CD4-positive, alpha-beta T cell treated with Interleukin-6 at 100 ng/mL for 8 hours (primary cell): ENCODE measurements at regions not wholly inside any gene's neighbourhood (a gene's known extent, or its start where the extent isn't known, plus 50 kb on each side); places are given as distances from the start of the nearest gene placed in this dataset.

ENCODE experiments used
- DNase-seq: peaks from one replicate; pipeline ENCODE4 v3.0.0-alpha.2; 2020; ENCODE audit warnings: mixed read lengths, low spot score

- no peak for DNase-seq
These were observed 127.4 kb upstream of the TRIM2 start for GRCh38 chr4:153076861-153077260.

GRCh38 chr4:153079857-153080391 lies 124.3 kb upstream of the TRIM2 start:
- DNase-seq, result no peak

GRCh38 chr4:153081006-153081580 lies 123.2 kb upstream of the TRIM2 start:
- DNase-seq, result no peak

GRCh38 chr4:153081693-153082092 lies 122.5 kb upstream of the TRIM2 start:
- DNase-seq, result no peak

GRCh38 chr4:153082322-153083301 lies 121.6 kb upstream of the TRIM2 start:
- no peak for DNase-seq

- DNase-seq, result peak; percentile 57
These were observed 120.7 kb upstream of the TRIM2 start for GRCh38 chr4:153083447-153083947.

- no peak for DNase-seq
These were observed 119.8 kb upstream of the TRIM2 start for GRCh38 chr4:153084224-153084979.

- DNase-seq, result peak; percentile 75
These were observed 119.1 kb upstream of the TRIM2 start for GRCh38 chr4:153084980-153085630.

GRCh38 chr4:153087671-153088194 lies 116.5 kb upstream of the TRIM2 start:
- no peak for DNase-seq

GRCh38 chr4:153089742-153090141 lies 114.5 kb upstream of the TRIM2 start:
- DNase-seq, result no peak

GRCh38 chr4:153090181-153090580 lies 114.1 kb upstream of the TRIM2 start:
- no peak for DNase-seq

- DNase-seq, result no peak
These were observed 113.4 kb upstream of the TRIM2 start for GRCh38 chr4:153090670-153091385.

- DNase-seq, result no peak
These were observed 110.8 kb upstream of the TRIM2 start for GRCh38 chr4:153093396-153093795.

- DNase-seq, result no peak
These were observed 110.4 kb upstream of the TRIM2 start for GRCh38 chr4:153093802-153094201.

- DNase-seq, result no peak
These were observed 109.8 kb upstream of the TRIM2 start for GRCh38 chr4:153094435-153094834.

- no peak for DNase-seq
These were observed 108.6 kb upstream of the TRIM2 start for GRCh38 chr4:153095448-153096204.

- no peak for DNase-seq
These were observed 107.9 kb upstream of the TRIM2 start for GRCh38 chr4:153096344-153096743.

GRCh38 chr4:153098427-153098826 lies 105.8 kb upstream of the TRIM2 start:
- DNase-seq, result no peak

- no peak for DNase-seq
These were observed 104.7 kb upstream of the TRIM2 start for GRCh38 chr4:153099391-153100140.
